ENCODE measurements at regions not wholly inside any gene's neighbourhood (a gene's known extent, or its start where the extent isn't known, plus 50 kb on each side); places are given as distances from the start of the nearest gene placed in this dataset.
A peak's percentile ranks its signal among the peaks of the same experiment; 100 is the strongest.

DNA sequence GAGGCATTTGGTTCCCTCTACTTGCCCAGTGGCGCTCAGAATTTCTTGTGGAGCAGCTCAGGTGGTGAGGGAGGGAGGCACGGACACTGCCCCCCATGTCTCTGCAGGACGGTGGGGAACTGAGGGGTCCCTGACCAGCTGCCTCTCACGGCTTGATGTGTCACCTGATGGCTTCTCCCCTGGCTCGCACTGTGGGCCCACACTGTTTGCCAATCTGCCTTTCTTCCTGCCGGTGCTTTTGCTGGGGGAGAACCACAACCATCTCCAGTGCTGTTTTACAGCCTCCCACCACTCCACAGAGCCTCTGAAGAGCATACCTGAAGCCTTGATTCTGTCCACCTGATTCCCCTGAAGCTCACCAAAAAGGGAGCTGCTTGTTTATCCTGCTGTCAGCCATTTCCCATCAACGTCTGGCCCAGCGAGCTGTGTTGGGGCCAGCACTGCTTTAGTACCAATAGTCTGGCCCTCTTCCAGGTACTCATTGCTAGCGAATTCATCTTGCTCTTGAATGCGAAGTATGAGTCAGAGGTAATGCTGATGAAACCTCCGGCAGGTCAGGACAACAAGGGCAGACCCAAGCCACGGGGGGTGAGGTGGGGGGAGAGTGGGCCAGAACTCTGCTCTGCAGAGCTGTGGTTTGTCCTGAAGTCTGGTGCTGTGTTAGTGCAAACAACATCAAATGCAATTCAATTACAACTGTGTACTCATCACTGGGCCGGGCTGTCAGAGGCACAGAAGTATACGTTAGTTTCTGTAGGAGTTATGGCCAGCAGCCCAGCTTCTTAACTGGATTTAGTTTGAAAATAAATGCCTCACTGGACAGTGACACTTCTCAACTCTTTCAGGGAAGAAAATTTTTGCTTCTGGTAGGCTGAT, 208.3 kb upstream of the JADE1 start (continued):
- TF ChIP-seq MIER3 (CRISPR knock-in tag; IDR thresholded peaks at IDR 0.05; ENCODE audit: borderline replicate concordance) (peak; percentile 79), JUND (CRISPR knock-in tag; IDR thresholded peaks at IDR 0.05) (peak; percentile 94), EP300 (IDR thresholded peaks at IDR 0.05; ENCODE audit: low read depth in 2 of 2, low read length in 2 of 2) (peak in 1 of 2 experiments; percentile 52; a peak in 2 of 4 replicates), EP300 (CRISPR knock-in tag; IDR thresholded peaks at IDR 0.05; ENCODE audit: borderline replicate concordance) (peak; percentile 72; the same call in 1 of the 2 replicates), MYC (CRISPR knock-in tag; IDR thresholded peaks at IDR 0.05; ENCODE audit: borderline replicate concordance) (no peak), ZNF354B (CRISPR knock-in tag; IDR thresholded peaks at IDR 0.05) (no peak), JARID2 (CRISPR knock-in tag; IDR thresholded peaks at IDR 0.05; ENCODE audit: insufficient replicate concordance) (no peak), FOXA3 (CRISPR knock-in tag; IDR thresholded peaks at IDR 0.05) (peak; percentile 75; the same call in 1 of the 2 replicates), SOX5 (CRISPR knock-in tag; IDR thresholded peaks at IDR 0.05; ENCODE audit: borderline replicate concordance) (peak; percentile 59; the same call in 1 of the 2 replicates)
- TF ChIP-seq, protein P1, sequence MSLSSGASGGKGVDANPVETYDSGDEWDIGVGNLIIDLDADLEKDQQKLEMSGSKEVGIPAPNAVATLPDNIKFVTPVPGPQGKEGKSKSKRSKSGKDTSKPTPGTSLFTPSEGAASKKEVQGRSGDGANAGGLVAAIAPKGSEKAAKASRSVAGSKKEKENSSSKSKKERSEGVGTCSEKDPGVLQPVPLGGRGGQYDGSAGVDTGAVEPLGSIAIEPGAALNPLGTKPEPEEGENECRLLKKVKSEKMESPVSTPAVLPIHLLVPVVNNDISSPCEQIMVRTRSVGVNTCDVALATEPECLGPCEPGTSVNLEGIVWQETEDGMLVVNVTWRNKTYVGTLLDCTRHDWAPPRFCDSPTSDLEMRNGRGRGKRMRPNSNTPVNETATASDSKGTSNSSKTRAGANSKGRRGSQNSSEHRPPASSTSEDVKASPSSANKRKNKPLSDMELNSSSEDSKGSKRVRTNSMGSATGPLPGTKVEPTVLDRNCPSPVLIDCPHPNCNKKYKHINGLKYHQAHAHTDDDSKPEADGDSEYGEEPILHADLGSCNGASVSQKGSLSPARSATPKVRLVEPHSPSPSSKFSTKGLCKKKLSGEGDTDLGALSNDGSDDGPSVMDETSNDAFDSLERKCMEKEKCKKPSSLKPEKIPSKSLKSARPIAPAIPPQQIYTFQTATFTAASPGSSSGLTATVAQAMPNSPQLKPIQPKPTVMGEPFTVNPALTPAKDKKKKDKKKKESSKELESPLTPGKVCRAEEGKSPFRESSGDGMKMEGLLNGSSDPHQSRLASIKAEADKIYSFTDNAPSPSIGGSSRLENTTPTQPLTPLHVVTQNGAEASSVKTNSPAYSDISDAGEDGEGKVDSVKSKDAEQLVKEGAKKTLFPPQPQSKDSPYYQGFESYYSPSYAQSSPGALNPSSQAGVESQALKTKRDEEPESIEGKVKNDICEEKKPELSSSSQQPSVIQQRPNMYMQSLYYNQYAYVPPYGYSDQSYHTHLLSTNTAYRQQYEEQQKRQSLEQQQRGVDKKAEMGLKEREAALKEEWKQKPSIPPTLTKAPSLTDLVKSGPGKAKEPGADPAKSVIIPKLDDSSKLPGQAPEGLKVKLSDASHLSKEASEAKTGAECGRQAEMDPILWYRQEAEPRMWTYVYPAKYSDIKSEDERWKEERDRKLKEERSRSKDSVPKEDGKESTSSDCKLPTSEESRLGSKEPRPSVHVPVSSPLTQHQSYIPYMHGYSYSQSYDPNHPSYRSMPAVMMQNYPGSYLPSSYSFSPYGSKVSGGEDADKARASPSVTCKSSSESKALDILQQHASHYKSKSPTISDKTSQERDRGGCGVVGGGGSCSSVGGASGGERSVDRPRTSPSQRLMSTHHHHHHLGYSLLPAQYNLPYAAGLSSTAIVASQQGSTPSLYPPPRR (CRISPR knock-in tag; IDR thresholded peaks at IDR 0.05; ENCODE audit: borderline replicate concordance): 0 out of 2 replicates have a peak, but pooled peaks have one; percentile 32
- TF ChIP-seq, protein P2, sequence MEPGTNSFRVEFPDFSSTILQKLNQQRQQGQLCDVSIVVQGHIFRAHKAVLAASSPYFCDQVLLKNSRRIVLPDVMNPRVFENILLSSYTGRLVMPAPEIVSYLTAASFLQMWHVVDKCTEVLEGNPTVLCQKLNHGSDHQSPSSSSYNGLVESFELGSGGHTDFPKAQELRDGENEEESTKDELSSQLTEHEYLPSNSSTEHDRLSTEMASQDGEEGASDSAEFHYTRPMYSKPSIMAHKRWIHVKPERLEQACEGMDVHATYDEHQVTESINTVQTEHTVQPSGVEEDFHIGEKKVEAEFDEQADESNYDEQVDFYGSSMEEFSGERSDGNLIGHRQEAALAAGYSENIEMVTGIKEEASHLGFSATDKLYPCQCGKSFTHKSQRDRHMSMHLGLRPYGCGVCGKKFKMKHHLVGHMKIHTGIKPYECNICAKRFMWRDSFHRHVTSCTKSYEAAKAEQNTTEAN (CRISPR knock-in tag; conservative IDR thresholded peaks at IDR 0.05): no peak
- TF ChIP-seq, protein P3, sequence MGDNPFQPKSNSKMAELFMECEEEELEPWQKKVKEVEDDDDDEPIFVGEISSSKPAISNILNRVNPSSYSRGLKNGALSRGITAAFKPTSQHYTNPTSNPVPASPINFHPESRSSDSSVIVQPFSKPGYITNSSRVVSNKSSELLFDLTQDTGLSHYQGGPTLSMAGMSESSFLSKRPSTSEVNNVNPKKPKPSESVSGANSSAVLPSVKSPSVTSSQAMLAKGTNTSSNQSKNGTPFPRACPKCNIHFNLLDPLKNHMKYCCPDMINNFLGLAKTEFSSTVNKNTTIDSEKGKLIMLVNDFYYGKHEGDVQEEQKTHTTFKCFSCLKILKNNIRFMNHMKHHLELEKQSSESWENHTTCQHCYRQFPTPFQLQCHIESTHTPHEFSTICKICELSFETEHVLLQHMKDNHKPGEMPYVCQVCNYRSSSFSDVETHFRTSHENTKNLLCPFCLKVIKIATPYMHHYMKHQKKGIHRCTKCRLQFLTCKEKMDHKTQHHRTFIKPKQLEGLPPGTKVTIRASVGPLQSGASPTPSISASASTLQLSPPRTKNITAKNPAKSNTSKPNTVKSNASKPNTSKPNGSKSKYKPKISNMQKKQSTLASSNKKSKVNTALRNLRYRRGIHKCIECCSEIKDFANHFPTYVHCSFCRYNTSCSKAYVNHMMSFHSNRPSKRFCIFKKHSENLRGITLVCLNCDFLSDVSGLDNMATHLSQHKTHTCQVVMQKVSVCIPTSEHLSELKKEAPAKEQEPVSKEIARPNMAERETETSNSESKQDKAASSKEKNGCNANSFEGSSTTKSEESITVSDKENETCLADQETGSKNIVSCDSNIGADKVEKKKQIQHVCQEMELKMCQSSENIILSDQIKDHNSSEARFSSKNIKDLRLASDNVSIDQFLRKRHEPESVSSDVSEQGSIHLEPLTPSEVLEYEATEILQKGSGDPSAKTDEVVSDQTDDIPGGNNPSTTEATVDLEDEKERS (CRISPR knock-in tag; IDR thresholded peaks at IDR 0.05): 0 out of 2 replicates have a peak, but pooled peaks have one; percentile 53
- TF ChIP-seq, protein P4, sequence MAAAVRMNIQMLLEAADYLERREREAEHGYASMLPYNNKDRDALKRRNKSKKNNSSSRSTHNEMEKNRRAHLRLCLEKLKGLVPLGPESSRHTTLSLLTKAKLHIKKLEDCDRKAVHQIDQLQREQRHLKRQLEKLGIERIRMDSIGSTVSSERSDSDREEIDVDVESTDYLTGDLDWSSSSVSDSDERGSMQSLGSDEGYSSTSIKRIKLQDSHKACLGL (CRISPR knock-in tag; IDR thresholded peaks at IDR 0.05): no peak
- TF ChIP-seq, protein P5, sequence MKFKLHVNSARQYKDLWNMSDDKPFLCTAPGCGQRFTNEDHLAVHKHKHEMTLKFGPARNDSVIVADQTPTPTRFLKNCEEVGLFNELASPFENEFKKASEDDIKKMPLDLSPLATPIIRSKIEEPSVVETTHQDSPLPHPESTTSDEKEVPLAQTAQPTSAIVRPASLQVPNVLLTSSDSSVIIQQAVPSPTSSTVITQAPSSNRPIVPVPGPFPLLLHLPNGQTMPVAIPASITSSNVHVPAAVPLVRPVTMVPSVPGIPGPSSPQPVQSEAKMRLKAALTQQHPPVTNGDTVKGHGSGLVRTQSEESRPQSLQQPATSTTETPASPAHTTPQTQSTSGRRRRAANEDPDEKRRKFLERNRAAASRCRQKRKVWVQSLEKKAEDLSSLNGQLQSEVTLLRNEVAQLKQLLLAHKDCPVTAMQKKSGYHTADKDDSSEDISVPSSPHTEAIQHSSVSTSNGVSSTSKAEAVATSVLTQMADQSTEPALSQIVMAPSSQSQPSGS (CRISPR knock-in tag; IDR thresholded peaks at IDR 0.05): no peak

All from HepG2 (cell line).